HCT116 (cell line): ENCODE measurements at regions not wholly inside any gene's neighbourhood (a gene's known extent, or its start where the extent isn't known, plus 50 kb on each side); places are given as distances from the start of the nearest gene placed in this dataset.

Experiments used
- ATAC-seq: fragments of 200-7000 bp; cut with Tn5 transposase; 2 replicates; pipeline ENCODE4 v1.9.1; 2020; ENCODE audit warnings: mild to moderate bottlenecking, moderate library complexity
- BruUV-seq: library from RNA; stranded (reverse); fragments of 400-500 nt; replicated peaks from 2 replicates; lab custom pipeline; 2021; lab: Mats Ljungman, UMichigan
- CTCF ChIA-PET: fragments of 300-600 bp; sonication (Branson Sonifier 250); formaldehyde crosslinking; loops from one replicate; lab custom pipeline; 2021; ENCODE audit warnings: antibody characterized with exemption; lab: Charles Lee
- POLR2A ChIA-PET: fragments of 300-600, 350-600 bp; sonication (Branson Sonifier 250); formaldehyde crosslinking; loops from one replicate; lab custom pipeline; 2021; ENCODE audit warnings: antibody characterized with exemption; lab: Charles Lee
- RAD21 ChIA-PET, 2 experiments: fragments of 300-600 bp; sonication (Branson Sonifier 250); formaldehyde crosslinking; loops; one replicate each; lab custom pipeline; 2023; ENCODE audit warnings: low total read pairs in 2 of 2; ENCODE audit not compliant: uncharacterized antibody in 2 of 2, unreplicated experiment in 2 of 2, low non-redundant PET in 1 of 2; lab: Charles Lee
- DNase-seq: peaks from one replicate; pipeline ENCODE4 v3.0.0-alpha.2; 2010; ENCODE audit warnings: low read depth, low spot score
- H2AFZ ChIP-seq: fragments of 200-600 bp; shearing (Covaris generic), sonication (generic); 2 replicates; pipeline ENCODE4 v1.6.1; 2017; ENCODE audit warnings: low read depth, mixed run types, mixed read lengths, antibody characterized with exemption, low read length; ENCODE audit not compliant: poor library complexity, severe bottlenecking
- H3K27ac ChIP-seq: 2 replicates; pipeline ENCODE4 v1.5.1; 2012; ENCODE audit warnings: low read depth, low read length
- H3K27me3 ChIP-seq: fragments of 200-600 bp; sonication (generic); 2 replicates; pipeline ENCODE4 v1.6.1; 2016; ENCODE audit warnings: mixed run types, low read length, mixed read lengths; ENCODE audit not compliant: insufficient read depth
- H3K36me3 ChIP-seq, 2 experiments: fragments of 200-500 bp in 1 of 2; fragments of 200-600 bp in 1 of 2; sonication (Bioruptor generic) in 1 of 2; sonication (generic) in 1 of 2; 2 replicates each; pipeline versions ENCODE4 v1.5.1 to v1.6.1; 2014 to 2016; ENCODE audit warnings: low read length in 2 of 2, inconsistent platforms in 1 of 2, mixed read lengths in 1 of 2, mixed run types in 1 of 2; ENCODE audit not compliant: insufficient read depth in 2 of 2, control insufficient read depth in 1 of 2
- H3K4me1 ChIP-seq, 2 experiments: fragments of 200-600 bp in 1 of 2; sonication (generic) in 1 of 2; 2 replicates each; pipeline versions ENCODE4 v1.5.1 to v1.6.1; 2012 to 2017; ENCODE audit warnings: low read length in 2 of 2, inconsistent platforms in 1 of 2, mild to moderate bottlenecking in 1 of 2, mixed read lengths in 1 of 2, mixed run types in 1 of 2, moderate library complexity in 1 of 2; ENCODE audit not compliant: insufficient read depth in 2 of 2, control insufficient read depth in 1 of 2
- H3K4me2 ChIP-seq: fragments of 200-600 bp; sonication (generic); 2 replicates; pipeline ENCODE4 v1.6.1; 2017; ENCODE audit warnings: mixed run types, low read length, mixed read lengths
- H3K4me3 ChIP-seq, 2 experiments: fragments of 200-600 bp in 1 of 2; sonication (generic) in 1 of 2; replicated peaks in 1 of 2; 2 replicates each; pipeline ENCODE4 v1.5.1; 2011 to 2016; ENCODE audit warnings: low read length in 2 of 2, control low read depth in 1 of 2, low read depth in 1 of 2, mild to moderate bottlenecking in 1 of 2, mixed read lengths in 1 of 2, mixed run types in 1 of 2
- H3K79me2 ChIP-seq: fragments of 200-600 bp; sonication (generic); 2 replicates; pipeline ENCODE4 v1.6.1; 2017; ENCODE audit warnings: mild to moderate bottlenecking, mixed run types, low read length, moderate library complexity, mixed read lengths; ENCODE audit not compliant: insufficient read depth
- H3K9ac ChIP-seq: fragments of 200-600 bp; sonication (generic); 2 replicates; pipeline ENCODE4 v1.6.1; 2016; ENCODE audit warnings: low read length, mixed read lengths
- H3K9me2 ChIP-seq: fragments of 200-600 bp; sonication (generic), shearing (Covaris generic); 2 replicates; pipeline ENCODE4 v1.6.1; 2017; ENCODE audit warnings: mixed run types, mild to moderate bottlenecking, moderate library complexity; ENCODE audit not compliant: insufficient read depth
- H3K9me3 ChIP-seq, 2 experiments: fragments of 200-500 bp in 1 of 2; fragments of 200-600 bp in 1 of 2; sonication (Bioruptor generic) in 1 of 2; sonication (generic) in 1 of 2; 2 replicates each; pipeline ENCODE4 v1.6.1; 2014 to 2017; ENCODE audit warnings: low read length in 2 of 2, mixed read lengths in 2 of 2, inconsistent platforms in 1 of 2, low read depth in 1 of 2, mild to moderate bottlenecking in 1 of 2, mixed run types in 1 of 2, moderate library complexity in 1 of 2; ENCODE audit not compliant: control insufficient read depth in 1 of 2, insufficient read depth in 1 of 2
- H4K20me1 ChIP-seq: fragments of 200-600 bp; sonication (generic), shearing (Covaris generic); 2 replicates; pipeline ENCODE4 v1.6.1; 2017; ENCODE audit warnings: mixed run types, mild to moderate bottlenecking, moderate library complexity; ENCODE audit not compliant: insufficient read depth
- ATF3 ChIP-seq: IDR thresholded peaks from 2 replicates; pipeline ENCODE4 v1.6.1; 2012
- CBX3 ChIP-seq: IDR thresholded peaks from 2 replicates; pipeline ENCODE4 v1.6.1; 2012; ENCODE audit warnings: low read depth
- CEBPB ChIP-seq: IDR thresholded peaks from 2 replicates; pipeline ENCODE4 v1.6.1; 2012; ENCODE audit warnings: low read depth
- EGR1 ChIP-seq: IDR thresholded peaks from 2 replicates; pipeline ENCODE4 v1.6.1; 2012; ENCODE audit warnings: low read depth
- EZH2 ChIP-seq: fragments of 200-600 bp; sonication (generic); IDR thresholded peaks from 2 replicates; pipeline ENCODE4 v1.6.1; 2017; ENCODE audit warnings: antibody characterized with exemption, mixed run types
- EZH2phosphoT487 ChIP-seq: fragments of 200-600 bp; IDR thresholded peaks from 2 replicates; pipeline ENCODE4 v1.6.1; 2018; ENCODE audit warnings: antibody characterized with exemption, borderline replicate concordance
- JUND ChIP-seq: IDR thresholded peaks from 2 replicates; pipeline ENCODE4 v1.6.1; 2012
- MAX ChIP-seq: IDR thresholded peaks from 2 replicates; pipeline ENCODE4 v1.6.1; 2012
- POLR2A ChIP-seq: IDR thresholded peaks from 2 replicates; pipeline ENCODE4 v1.7.0; 2011; ENCODE audit warnings: borderline replicate concordance; ENCODE audit not compliant: insufficient read depth, insufficient read length; ENCODE audit errors: extremely low read depth
- POLR2AphosphoS5 ChIP-seq: IDR thresholded peaks from 2 replicates; pipeline ENCODE4 v1.6.1; 2011; ENCODE audit warnings: mild to moderate bottlenecking, low read depth, low read length, moderate library complexity
- RAD21 ChIP-seq: IDR thresholded peaks from 2 replicates; pipeline ENCODE4 v1.6.1; 2012; ENCODE audit warnings: low read depth, mild to moderate bottlenecking
- REST ChIP-seq: IDR thresholded peaks from 2 replicates; pipeline ENCODE4 v1.6.1; 2012; ENCODE audit warnings: low read depth
- SIN3A ChIP-seq: IDR thresholded peaks from 2 replicates; pipeline ENCODE4 v1.6.1; 2012; ENCODE audit warnings: low read depth
- SP1 ChIP-seq: IDR thresholded peaks from 2 replicates; pipeline ENCODE4 v1.6.1; 2012; ENCODE audit warnings: low read depth
- SRF ChIP-seq: IDR thresholded peaks from 2 replicates; pipeline ENCODE4 v1.6.1; 2012; ENCODE audit warnings: low read depth
- TCF7L2 ChIP-seq: IDR thresholded peaks from 2 replicates; pipeline ENCODE4 v1.7.0; 2011; ENCODE audit warnings: borderline replicate concordance, inconsistent platforms; ENCODE audit not compliant: insufficient read depth, insufficient read length; ENCODE audit errors: extremely low read depth
- YY1 ChIP-seq: IDR thresholded peaks from 2 replicates; pipeline ENCODE4 v1.6.1; 2011; ENCODE audit warnings: low read length, low read depth, moderate library complexity, mild to moderate bottlenecking; ENCODE audit not compliant: insufficient replicate concordance; ENCODE audit errors: extremely low read depth
- ZBTB33 ChIP-seq: IDR thresholded peaks from 2 replicates; pipeline ENCODE4 v1.6.1; 2011; ENCODE audit warnings: mild to moderate bottlenecking, low read length, moderate library complexity; ENCODE audit not compliant: insufficient replicate concordance; ENCODE audit errors: extremely low read depth
- ZFX ChIP-seq: fragments of 450-650 bp; IDR thresholded peaks from 2 replicates; pipeline ENCODE4 v1.6.1; 2017
- ZNF274 ChIP-seq: fragments of 200-500 bp; sonication (Bioruptor generic); IDR thresholded peaks from 2 replicates; pipeline ENCODE4 v1.6.1; 2014; ENCODE audit warnings: mild to moderate bottlenecking, low read depth, low read length, inconsistent platforms
- intact Hi-C: fragments of 100-400 bp; cut with micrococcal nuclease; formaldehyde crosslinking; loops from 2 replicates; pipeline ENCODE4 v1.10.0; 2022

- TF ChIP-seq JUND, result no peak
- TF ChIP-seq EZH2, result no peak
- TF ChIP-seq POLR2AphosphoS5, result no peak
- no peak for TF ChIP-seq MAX
- TF ChIP-seq YY1, result no peak
- TF ChIP-seq CBX3, result no peak
- TF ChIP-seq POLR2A, result no peak
- TF ChIP-seq, all 23 proteins: peak for 0
Measured at GRCh38 chr6:21942897-21943296, 349.3 kb downstream of the SOX4 start (continued).

GRCh38 chr6:21946298-21946783 is 350.5 kb downstream of the PRL start:
- ChIA-PET RAD21 (interaction anchor here in 1 of 2 experiments (0.5 kb wide), 1 partner anchor 428 kb away, joined by 4 read pairs; no protein-coding TSS in a partner anchor), POLR2A (interaction anchor here (1.1 kb wide), 1 partner anchor 10 kb away, joined by 3 read pairs; no protein-coding TSS in a partner anchor), CTCF (no interaction called here)
- H3K4me2 ChIP-seq, result no peak overlapping the region
- no peaks in the 10 kb centered on the region for H3K36me3 ChIP-seq
- no peaks in the 10 kb centered on the region for H3K9me2 ChIP-seq
- H2AFZ ChIP-seq, result no peak overlapping the region
- DNase-seq (no peak), ATAC-seq (no peak)
- H4K20me1 ChIP-seq, result no peaks in the 10 kb centered on the region
- no peak overlapping the region for H3K4me3 ChIP-seq
- peaks cover 4 to 6% of the 10 kb centered on the region in 2 experiments; a peak in 2 of 4 replicates for H3K4me1 ChIP-seq
- no peak overlapping the region for H3K9ac ChIP-seq
- no peaks in the 10 kb centered on the region for H3K27me3 ChIP-seq
- no peaks in the 10 kb centered on the region for H3K9me3 ChIP-seq
- H3K27ac ChIP-seq, result no peak overlapping the region
- BruUV-seq, result no TSS peak
- intact Hi-C loops, result no loop called here
- H3K79me2 ChIP-seq, result no peaks in the 10 kb centered on the region
- TF ChIP-seq ZFX, result no peak
- TF ChIP-seq CBX3, result no peak
- no peak for TF ChIP-seq RAD21
- TF ChIP-seq EZH2phosphoT487, result no peak
- TF ChIP-seq JUND, result no peak
- no peak for TF ChIP-seq SIN3A
- no peak for TF ChIP-seq SP1
- no peak for TF ChIP-seq POLR2A
- TF ChIP-seq SRF, result no peak
- no peak for TF ChIP-seq MAX
- no peak for TF ChIP-seq CEBPB
- TF ChIP-seq REST, result no peak
- TF ChIP-seq TCF7L2, result no peak
- TF ChIP-seq ZBTB33, result no peak
- TF ChIP-seq ZNF274, result no peak
- no peak for TF ChIP-seq YY1
- no peak for TF ChIP-seq ATF3
- no peak for TF ChIP-seq EGR1
